ENCODE measurements at regions not wholly inside any gene's neighbourhood (a gene's known extent, or its start where the extent isn't known, plus 50 kb on each side); places are given as distances from the start of the nearest gene placed in this dataset.

- Mint-ChIP-seq H3K36me3 (ENCODE audit: insufficient read depth) (no peaks in the 10 kb centered on the region), H3K27ac (no peak overlapping the region), H3K27me3 (peaks cover 86% of the 10 kb centered on the region), H3K4me1 (ENCODE audit: low read depth) (no peaks in the 10 kb centered on the region), H3K4me3 (ENCODE audit: low read depth) (no peak overlapping the region), H3K9me3 (ENCODE audit: low read depth) (no peaks in the 10 kb centered on the region)
- no peak for DNase-seq (ENCODE audit: low spot score, unreplicated experiment)
- no peak for TF ChIP-seq CTCF (IDR thresholded peaks at IDR 0.05; ENCODE audit: unreplicated experiment)
These were observed 183.8 kb downstream of the TFCP2L1 start for GRCh38 chr2:121101093-121101715.

GRCh38 chr2:121102941-121103340, 182.1 kb downstream of the TFCP2L1 start:
- no peaks in the 10 kb centered on the region for H3K9me3 Mint-ChIP-seq (ENCODE audit: low read depth)
- peaks cover 75% of the 10 kb centered on the region for H3K27me3 Mint-ChIP-seq
- H3K27ac Mint-ChIP-seq, result no peak overlapping the region
- no peak for TF ChIP-seq CTCF (IDR thresholded peaks at IDR 0.05; ENCODE audit: unreplicated experiment)
- DNase-seq (ENCODE audit: low spot score, unreplicated experiment), result no peak
- no peak overlapping the region for H3K4me3 Mint-ChIP-seq (ENCODE audit: low read depth)
- no peaks in the 10 kb centered on the region for H3K4me1 Mint-ChIP-seq (ENCODE audit: low read depth)
- H3K36me3 Mint-ChIP-seq (ENCODE audit: insufficient read depth), result no peaks in the 10 kb centered on the region

GRCh38 chr2:121103960-121104359, 181.0 kb downstream of the TFCP2L1 start:
- Mint-ChIP-seq H3K9me3 (ENCODE audit: low read depth) (no peaks in the 10 kb centered on the region), H3K36me3 (ENCODE audit: insufficient read depth) (no peaks in the 10 kb centered on the region), H3K27me3 (peaks cover 65% of the 10 kb centered on the region), H3K27ac (no peak overlapping the region), H3K4me1 (ENCODE audit: low read depth) (peaks cover 2% of the 10 kb centered on the region), H3K4me3 (ENCODE audit: low read depth) (no peak overlapping the region)
- no peak for TF ChIP-seq CTCF (IDR thresholded peaks at IDR 0.05; ENCODE audit: unreplicated experiment)
- DNase-seq (ENCODE audit: low spot score, unreplicated experiment), result no peak

GRCh38 chr2:121104721-121105141, 180.3 kb downstream of the TFCP2L1 start:
- Mint-ChIP-seq H3K4me1 (ENCODE audit: low read depth) (peaks cover 6% of the 10 kb centered on the region), H3K27ac (no peak overlapping the region), H3K4me3 (ENCODE audit: low read depth) (no peak overlapping the region), H3K36me3 (ENCODE audit: insufficient read depth) (no peaks in the 10 kb centered on the region), H3K27me3 (peaks cover 61% of the 10 kb centered on the region), H3K9me3 (ENCODE audit: low read depth) (no peaks in the 10 kb centered on the region)
- TF ChIP-seq CTCF (IDR thresholded peaks at IDR 0.05; ENCODE audit: unreplicated experiment), result no peak
- peak; percentile 31 for DNase-seq (ENCODE audit: low spot score, unreplicated experiment)

- peaks cover 29% of the 10 kb centered on the region for H3K27me3 Mint-ChIP-seq
- H3K4me1 Mint-ChIP-seq (ENCODE audit: low read depth), result peaks cover 14% of the 10 kb centered on the region
- H3K36me3 Mint-ChIP-seq (ENCODE audit: insufficient read depth), result peaks cover 5% of the 10 kb centered on the region
- TF ChIP-seq CTCF (IDR thresholded peaks at IDR 0.05; ENCODE audit: unreplicated experiment), result no peak
- H3K4me3 Mint-ChIP-seq (ENCODE audit: low read depth), result no peak overlapping the region
- H3K27ac Mint-ChIP-seq, result no peak overlapping the region
- peaks cover 16% of the 10 kb centered on the region for H3K9me3 Mint-ChIP-seq (ENCODE audit: low read depth)
- DNase-seq (ENCODE audit: low spot score, unreplicated experiment), result no peak
These were observed 174.1 kb downstream of the TFCP2L1 start for GRCh38 chr2:121110924-121111323.
